ENCODE measurements at regions not wholly inside any gene's neighbourhood (a gene's known extent, or its start where the extent isn't known, plus 50 kb on each side); places are given as distances from the start of the nearest gene placed in this dataset.

DNA sequence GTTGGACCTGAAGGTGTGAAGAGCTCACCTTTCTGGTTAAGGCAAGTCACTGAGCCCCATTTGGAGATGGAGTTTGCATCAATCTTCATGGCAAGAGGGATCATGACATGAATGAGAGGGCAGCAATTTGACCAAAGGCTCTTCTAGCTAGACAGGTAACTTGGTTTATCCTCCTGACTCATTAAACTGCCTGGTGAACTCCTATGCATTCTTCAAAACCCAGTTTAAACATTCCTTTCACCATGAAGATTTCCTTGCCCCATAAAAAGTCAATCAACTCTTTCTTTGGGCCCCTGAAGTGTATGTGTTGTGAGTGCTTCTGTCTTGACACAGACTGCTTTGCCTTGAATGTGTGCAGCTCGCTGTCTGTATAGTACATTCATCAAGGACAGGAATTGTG is 120.0 kb upstream of the FOXF1 start:
- Histone ChIP-seq H3K36me3 (no peaks in the 10 kb centered on the region), H3K4me1 (peaks cover 0 to 1% (median 0%) of the 10 kb centered on the region in 4 donors), H3K27me3 (peaks cover 0 to 11% (median 0%) of the 10 kb centered on the region in 3 donors), H3K9me3 (no peaks in the 10 kb centered on the region), H3K27ac (no peak overlapping the region), H3K4me3 (no peak overlapping the region)
- intact Hi-C loops (cut with DNase I; ENCODE audit: low total_unique reads), result no loop called here
- WGBS, 5 donors, result 85 to 100% (median 91%) methylated on average over 1 of the region's 1 CpG
- TF ChIP-seq EP300 (IDR thresholded peaks at IDR 0.05) (no peak), POLR2A (IDR thresholded peaks at IDR 0.05) (no peak), POLR2AphosphoS5 (IDR thresholded peaks at IDR 0.05) (no peak)
- TF ChIP-seq, protein P1, sequence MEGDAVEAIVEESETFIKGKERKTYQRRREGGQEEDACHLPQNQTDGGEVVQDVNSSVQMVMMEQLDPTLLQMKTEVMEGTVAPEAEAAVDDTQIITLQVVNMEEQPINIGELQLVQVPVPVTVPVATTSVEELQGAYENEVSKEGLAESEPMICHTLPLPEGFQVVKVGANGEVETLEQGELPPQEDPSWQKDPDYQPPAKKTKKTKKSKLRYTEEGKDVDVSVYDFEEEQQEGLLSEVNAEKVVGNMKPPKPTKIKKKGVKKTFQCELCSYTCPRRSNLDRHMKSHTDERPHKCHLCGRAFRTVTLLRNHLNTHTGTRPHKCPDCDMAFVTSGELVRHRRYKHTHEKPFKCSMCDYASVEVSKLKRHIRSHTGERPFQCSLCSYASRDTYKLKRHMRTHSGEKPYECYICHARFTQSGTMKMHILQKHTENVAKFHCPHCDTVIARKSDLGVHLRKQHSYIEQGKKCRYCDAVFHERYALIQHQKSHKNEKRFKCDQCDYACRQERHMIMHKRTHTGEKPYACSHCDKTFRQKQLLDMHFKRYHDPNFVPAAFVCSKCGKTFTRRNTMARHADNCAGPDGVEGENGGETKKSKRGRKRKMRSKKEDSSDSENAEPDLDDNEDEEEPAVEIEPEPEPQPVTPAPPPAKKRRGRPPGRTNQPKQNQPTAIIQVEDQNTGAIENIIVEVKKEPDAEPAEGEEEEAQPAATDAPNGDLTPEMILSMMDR (IDR thresholded peaks at IDR 0.05), result no peak
- DNase-seq, result no peak

DNA sequence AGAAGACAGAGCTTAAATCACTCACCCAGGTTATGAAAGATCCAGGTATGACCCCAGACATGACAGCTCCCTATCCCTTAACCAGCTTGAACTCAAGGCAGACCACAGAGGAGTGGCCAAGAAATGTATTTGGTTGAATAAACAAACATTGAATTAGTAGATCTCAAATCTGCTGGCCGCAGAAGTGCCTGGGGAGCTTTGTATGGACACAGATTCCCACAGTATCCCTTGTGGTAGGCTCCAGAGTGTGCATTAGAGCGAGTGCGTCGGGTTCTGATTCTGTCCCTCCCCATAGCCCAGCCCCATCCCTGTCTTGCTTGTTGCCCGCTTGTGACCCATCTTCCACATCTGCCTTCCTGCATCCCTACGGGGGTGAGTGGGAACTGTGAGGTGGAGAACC is 118.8 kb upstream of the FOXF1 start:
- Histone ChIP-seq H3K4me3 (no peak overlapping the region), H3K27ac (peak overlapping the region in 1 of 5 donors; percentile 3), H3K36me3 (no peaks in the 10 kb centered on the region), H3K9me3 (no peaks in the 10 kb centered on the region), H3K27me3 (peaks cover 0 to 11% (median 0%) of the 10 kb centered on the region in 3 donors), H3K4me1 (peaks cover 0 to 10% (median 5%) of the 10 kb centered on the region in 4 donors)
- intact Hi-C loops (cut with DNase I; ENCODE audit: low total_unique reads), result no loop called here
- 60 to 76% (median 69%) methylated on average over 6 of the region's 6 CpGs for WGBS, 5 donors
- TF ChIP-seq POLR2AphosphoS5 (IDR thresholded peaks at IDR 0.05) (no peak), EP300 (IDR thresholded peaks at IDR 0.05) (no peak), POLR2A (IDR thresholded peaks at IDR 0.05) (no peak)
- TF ChIP-seq, protein P1 (IDR thresholded peaks at IDR 0.05), result no peak
- no peak for DNase-seq

DNA sequence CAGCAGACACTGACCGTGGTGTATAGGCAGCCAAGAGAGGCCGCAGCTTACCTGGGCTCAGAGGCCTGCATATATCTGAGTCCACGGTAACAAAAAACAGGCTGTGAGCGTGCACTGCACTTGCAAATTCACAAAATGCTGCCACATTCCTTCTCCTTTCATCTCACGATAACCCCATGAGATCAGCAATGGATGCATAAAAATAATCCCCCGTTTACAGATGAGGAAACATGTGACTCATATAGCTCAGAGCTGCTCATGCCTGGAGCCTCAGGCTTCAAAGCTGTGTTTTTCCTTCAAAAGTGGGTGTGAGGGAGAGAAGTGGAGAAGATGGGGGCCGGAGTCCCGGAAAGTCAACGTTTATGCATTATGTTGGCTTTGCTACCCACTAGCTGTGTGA is 118.3 kb upstream of the FOXF1 start:
- Histone ChIP-seq H3K27ac (peak overlapping the region in 1 of 5 donors; percentile 3), H3K27me3 (peaks cover 0 to 11% (median 0%) of the 10 kb centered on the region in 3 donors), H3K9me3 (no peaks in the 10 kb centered on the region), H3K4me3 (no peak overlapping the region), H3K4me1 (peaks cover 0 to 15% (median 5%) of the 10 kb centered on the region in 4 donors), H3K36me3 (no peaks in the 10 kb centered on the region)
- TF ChIP-seq EP300 (IDR thresholded peaks at IDR 0.05) (no peak), POLR2AphosphoS5 (IDR thresholded peaks at IDR 0.05) (no peak), POLR2A (IDR thresholded peaks at IDR 0.05) (no peak)
- TF ChIP-seq, protein P1 (IDR thresholded peaks at IDR 0.05), result no peak
- intact Hi-C loops (cut with DNase I; ENCODE audit: low total_unique reads), result no loop called here
- no peak for DNase-seq
- WGBS, 5 donors, result 61 to 74% (median 66%) methylated on average over 9 of the region's 9 CpGs

DNA sequence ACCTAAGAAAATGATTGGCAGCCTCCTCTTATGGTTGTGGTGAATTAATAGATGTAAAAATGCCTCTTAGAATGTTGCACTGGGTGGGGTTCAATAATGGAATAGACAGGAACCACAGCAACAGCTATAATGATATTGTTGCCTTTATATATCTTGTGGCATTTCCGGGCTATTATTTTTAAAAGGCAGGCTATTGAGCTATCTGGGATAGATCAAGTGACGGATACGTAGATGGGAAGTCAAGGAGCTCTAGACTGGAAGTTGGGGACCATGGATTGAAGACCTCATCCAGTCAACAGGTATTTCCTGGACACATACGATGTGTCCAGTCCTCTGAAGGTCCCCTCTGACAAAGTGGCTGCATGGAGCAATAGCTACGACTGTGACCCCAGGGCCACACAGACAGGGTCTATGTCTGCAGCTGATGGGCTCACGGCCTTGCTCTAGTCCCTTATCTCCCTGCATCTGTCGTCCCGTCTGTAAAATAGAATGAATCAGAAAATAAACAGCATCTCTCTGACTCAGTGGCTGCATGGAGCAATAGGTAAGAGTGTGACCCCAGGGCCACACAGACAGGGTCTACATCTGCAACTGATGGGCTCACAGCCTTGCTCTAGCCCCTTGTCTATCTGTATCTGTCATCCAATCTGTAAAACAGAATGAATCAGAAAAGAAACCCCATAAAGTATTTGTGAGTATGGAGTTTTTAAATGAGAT is 117.7 kb upstream of the FOXF1 start:
- Histone ChIP-seq H3K4me3 (no peak overlapping the region), H3K27me3 (peaks cover 0 to 11% (median 0%) of the 10 kb centered on the region in 3 donors), H3K36me3 (no peaks in the 10 kb centered on the region), H3K4me1 (peaks cover 0 to 16% (median 5%) of the 10 kb centered on the region in 4 donors), H3K27ac (no peak overlapping the region), H3K9me3 (no peaks in the 10 kb centered on the region)
- TF ChIP-seq, protein P1 (IDR thresholded peaks at IDR 0.05), result no peak
- TF ChIP-seq EP300 (IDR thresholded peaks at IDR 0.05), result no peak
- no peak for TF ChIP-seq POLR2AphosphoS5 (IDR thresholded peaks at IDR 0.05)
- TF ChIP-seq POLR2A (IDR thresholded peaks at IDR 0.05), result no peak
- intact Hi-C loops (cut with DNase I; ENCODE audit: low total_unique reads), result no loop called here
- DNase-seq, result no peak
- WGBS, 5 donors, result 62 to 75% (median 73%) methylated on average over 8 of the region's 8 CpGs
